HG02981 (cell line): ENCODE measurements at regions not wholly inside any gene's neighbourhood (a gene's known extent, or its start where the extent isn't known, plus 50 kb on each side); places are given as distances from the start of the nearest gene placed in this dataset.
"Not testable (repeated sequence)": the region's sequence is repeated elsewhere in the genome, so short reads cannot be mapped to it uniquely, and the experiment has no call there.

Experiments used
- ATAC-seq: cut with Tn5 transposase; IDR thresholded peaks from one replicate; pipeline ENCODE4 v1.9.1; 2021; ENCODE audit warnings: mild to moderate bottlenecking, moderate library complexity; ENCODE audit not compliant: unreplicated experiment

DNA sequence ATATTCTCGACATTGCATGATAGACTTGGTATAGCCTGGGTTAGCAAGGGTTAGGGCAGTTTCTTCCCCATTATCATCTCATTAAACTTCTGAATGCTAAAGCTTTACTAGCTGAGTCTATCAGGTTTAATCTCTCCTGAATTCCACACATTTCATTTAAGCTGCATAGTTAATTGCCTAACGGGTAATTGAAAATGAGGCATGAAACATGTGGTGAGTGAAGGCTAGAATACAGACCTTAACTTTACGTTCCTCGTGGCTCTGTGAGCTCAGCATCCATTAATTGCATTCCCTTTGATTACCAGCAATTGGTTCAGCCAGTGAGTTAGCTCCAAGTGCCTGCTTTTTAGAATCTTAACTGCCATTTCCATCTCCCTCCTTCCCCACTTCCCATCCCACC lies 126.5 kb upstream of the MEX3C start:
- no peak for ATAC-seq

DNA sequence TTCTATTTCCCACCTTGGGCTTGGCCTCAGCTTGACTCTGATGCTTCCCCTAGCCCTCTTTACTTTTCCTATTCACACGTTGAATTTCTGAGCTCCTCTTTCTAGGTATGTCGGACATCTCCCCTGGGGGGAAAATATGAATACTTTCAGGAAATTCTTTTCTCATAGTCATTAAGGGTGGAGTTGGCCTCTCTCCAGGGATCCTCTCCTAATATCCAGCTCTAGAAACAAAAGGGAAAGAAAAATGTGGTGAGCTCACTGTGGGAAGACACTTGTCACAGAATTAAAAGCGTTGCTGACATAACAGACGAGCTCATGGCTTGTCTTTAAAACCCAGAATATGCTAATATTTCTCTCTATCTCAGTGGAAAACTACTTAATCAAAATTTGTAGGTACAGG lies 132.7 kb upstream of the MEX3C start:
- no peak for ATAC-seq

DNA sequence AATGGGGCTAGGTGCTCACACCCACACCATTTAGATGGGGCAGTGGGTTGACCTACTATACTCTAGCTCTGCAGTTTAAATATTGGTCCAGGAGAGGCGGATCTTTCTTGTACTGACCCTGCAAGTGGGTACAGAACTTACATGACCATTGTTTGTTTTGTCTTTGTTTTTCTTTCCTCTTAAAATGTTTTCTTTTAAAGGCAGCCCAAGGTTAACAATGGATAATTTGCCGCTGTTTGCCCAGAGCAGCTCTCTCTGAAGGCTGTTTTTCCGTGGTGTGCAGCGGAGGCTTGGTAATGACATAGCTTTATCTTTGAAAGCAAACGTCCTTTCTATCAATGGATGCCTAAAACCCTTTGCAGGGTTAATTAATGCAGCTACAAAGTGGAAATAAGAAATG lies 133.3 kb upstream of the MEX3C start:
- no peak for ATAC-seq

DNA sequence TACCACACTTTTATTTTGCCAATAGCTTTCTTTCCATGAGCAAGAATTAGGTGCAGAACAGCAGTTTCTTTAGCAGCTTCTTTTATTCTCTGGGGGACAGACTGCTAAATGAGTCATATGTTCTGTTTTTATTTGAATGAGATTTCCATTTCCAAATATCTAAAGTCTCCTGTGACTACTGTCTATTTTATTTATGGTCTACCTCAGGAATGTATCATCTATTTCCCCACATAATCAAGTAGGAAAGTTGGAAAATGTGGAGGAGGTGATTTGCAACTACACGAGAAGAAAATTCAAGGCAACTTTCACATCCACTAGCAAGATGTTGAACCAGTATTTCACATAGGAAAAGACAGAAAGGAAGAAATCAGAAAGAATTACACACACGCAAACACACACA lies 139.9 kb upstream of the MEX3C start:
- ATAC-seq, result no peak

DNA sequence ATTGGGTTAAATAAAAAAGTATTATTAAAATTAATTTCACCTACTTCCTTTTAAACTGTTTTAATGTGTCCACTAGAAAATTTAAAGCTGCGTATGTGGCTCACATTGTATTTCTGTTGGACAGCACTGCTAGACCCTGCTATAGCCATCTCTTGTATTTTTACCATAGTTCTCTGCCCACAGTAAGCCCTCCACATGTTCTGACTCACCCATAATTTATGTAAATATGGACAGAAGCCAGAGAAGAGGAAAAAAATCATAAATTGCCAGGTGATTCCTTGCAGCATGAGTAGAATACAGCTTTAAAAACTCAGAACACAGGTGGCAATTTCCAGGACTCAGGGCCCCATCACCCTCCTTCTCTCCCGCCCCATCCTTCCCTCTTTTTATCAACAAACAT lies 142.4 kb upstream of the MEX3C start:
- ATAC-seq, result no peak

DNA sequence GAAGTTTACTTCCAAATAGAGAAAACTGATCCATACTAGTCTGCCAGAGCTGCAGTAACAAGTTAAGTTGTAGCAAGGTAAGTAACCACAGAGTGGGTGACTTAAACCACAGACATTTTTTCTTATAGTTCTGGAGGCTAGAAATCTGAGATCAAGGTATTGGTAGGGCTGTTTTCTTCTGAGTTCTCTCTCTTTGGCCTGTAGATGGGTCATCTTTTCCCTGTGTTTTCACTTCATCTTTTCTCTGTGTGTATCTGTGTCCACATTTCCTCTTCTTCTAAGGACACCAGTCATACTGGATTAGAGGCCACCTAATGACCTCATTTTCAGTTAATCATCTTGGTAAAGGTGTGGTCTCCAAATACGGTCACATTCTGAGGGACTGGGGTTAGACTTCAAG lies 142.9 kb upstream of the MEX3C start:
- no peak for ATAC-seq

DNA sequence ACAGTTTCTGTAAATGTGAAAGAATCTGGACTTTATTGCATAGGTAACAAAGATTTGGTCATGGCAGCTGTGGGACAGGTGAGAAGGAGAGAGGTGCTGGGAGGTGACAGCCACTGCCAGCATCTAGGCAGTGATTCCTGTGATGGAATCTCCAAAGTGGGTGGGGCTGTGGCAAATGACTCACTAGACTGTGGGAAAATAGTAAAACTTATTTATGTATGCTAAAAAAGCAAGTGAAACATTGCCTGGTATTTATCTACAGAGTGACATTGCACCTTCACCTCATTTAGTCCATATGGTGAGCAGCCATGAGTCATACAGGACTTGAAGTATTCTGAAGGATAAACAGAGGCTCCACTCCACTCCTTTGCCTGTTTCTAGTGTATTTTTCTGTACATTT lies 145.3 kb upstream of the MEX3C start:
- no peak for ATAC-seq

DNA sequence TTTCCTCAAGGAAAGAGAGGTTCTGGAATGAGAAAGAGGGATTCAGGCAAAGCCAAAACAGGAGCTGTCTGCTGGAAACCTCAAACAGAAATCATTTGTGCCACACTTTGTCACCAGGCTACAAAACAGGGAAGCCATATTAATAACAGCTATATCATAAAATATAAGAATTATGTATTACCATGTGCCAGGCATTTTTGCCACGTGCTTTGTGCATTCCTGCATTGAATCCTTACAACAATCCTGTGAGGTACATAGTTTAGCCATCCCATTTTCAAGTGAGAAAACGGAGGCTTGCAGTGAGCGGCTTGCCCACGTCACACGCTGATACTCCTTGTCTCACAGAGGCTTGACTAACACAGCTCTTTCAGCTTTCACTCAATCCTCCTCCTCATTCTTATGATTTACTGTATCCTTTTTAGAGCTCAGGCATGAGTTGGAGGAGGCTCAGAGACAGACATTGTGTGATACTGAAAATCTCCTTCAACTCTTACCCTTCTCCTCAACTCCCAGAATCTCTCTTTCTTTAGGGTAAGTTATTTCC lies 148.4 kb upstream of the MEX3C start:
- no peak for ATAC-seq

DNA sequence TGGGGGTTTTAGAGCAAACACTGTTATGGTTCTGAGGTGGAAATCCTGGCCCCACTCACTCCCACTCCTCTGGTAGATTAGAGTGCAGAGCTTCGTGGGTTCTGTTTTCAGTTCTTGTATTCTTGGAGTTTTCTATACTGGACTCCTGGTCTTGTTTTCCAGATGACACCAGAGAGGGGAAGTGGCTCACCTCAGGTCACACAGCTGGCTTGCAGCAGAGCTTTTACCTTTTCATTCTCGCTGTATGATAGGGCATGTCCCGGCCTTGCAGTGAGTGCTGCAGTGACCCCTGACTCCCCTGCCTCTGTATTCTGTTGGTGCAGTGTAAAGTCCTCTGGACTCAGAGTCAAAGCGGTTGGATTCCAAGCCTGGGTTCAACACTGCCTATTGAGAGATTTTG lies 148.9 kb upstream of the MEX3C start:
- ATAC-seq, result no peak

DNA sequence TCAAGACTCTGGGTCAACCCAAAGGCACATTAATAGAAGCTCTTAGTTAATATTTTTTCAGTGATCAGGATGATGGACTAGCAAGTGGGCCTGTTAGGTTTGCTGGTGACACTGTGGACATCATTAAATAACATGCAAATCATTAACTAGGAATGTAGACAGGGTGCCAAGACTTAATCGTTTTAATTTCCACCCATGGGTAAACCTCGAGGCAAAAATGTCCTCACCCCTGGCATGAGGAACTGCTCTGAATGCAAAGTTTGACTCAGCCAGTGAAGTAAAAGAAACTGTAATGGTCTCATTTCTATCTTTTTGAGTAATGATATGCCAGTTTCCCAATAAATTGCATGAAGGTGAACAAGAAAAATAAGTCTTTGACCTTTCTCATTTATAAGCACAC lies 152.6 kb upstream of the MEX3C start:
- ATAC-seq, result no peak

DNA sequence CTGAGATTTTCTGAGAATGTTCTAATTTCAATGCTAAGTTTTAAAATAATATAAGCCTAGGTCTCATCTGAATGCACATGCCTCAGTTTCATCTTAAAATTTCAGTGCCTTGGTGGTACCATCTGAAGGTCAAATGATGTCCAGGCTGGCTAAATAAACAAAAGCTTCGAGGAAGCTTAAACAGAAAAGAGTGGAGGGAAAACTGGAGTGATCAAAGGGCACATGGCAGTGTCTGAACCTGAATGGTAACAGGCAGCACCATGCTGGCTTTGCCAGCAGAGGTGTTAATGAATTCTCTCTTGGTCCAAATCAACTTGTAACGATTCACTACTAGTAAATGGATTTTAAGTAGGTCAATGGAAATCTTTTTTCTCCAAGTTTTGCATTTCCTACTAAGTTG lies 158.4 kb upstream of the MEX3C start:
- no peak for ATAC-seq

DNA sequence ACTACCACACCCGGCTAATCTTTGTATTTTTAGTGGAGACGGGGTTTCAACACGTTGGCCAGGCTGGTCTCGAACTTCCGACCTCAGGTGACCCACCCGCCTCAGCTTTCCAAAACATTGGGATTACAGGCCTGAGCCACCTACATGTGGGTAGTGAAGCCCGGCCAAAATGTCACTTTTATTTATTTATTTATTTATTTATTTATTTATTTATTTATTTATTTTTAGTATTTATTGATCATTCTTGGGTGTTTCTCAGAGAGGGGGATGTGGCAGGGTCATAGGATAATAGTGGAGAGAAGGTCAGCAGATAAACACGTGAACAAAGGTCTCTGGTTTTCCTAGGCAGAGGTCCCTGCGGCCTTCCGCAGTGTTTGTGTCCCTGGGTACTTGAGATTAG lies 162.8 kb upstream of the MEX3C start:
- not testable (repeated sequence) for ATAC-seq

DNA sequence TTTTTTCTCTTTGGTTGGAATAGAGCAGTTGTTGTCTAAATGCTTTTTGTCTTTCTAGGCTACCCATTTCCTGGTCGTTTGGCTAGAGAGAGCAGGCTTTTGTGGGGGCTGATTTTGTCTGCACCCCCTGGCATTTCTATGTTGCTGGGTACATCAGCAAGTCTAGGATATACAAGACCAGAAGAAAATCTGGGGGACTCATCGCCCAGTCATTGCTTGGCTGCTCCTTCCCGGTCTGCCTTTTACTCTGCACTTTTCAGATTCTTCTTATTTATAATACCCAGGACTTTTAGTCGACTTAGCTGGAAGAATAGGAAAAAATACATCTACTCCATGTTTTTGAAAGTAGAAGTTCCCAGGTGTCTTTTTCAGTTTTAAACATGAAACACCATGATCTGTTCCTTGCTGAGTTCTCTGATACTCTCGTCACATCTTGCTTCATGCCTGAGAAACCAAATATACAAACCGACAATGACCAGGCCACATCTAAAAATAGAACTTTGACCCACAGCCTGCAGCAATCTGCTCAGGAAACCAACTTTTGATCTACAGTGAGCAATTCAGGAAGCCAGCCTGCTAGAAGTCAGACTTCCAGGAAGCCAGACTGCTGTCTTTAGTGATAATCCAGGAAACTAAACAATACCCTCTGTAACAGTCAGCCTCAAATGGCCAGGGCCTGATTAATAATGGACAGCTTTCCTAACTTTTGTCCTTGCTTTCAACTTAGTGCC lies 163.8 kb upstream of the MEX3C start:
- peak; percentile 68 for ATAC-seq

DNA sequence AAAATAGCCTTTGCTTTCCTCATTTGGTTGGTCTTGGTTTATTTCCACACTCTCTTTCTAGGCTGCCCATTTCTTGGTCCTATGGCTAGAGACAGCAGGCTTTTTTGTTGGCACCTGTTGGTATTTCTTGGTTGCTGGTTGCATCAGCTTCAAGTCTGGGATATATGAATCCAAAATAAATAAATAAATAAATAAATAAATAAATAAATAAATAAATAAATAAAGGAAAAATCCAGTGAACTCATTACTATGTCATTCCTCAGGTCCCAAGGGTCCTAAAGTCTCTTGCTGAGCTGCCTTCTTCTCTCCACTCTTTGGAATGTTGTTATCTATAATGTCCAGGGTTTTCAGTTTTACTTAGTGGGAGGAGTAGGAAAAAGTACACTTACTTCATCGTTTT lies 165.9 kb upstream of the MEX3C start:
- ATAC-seq, result no peak

DNA sequence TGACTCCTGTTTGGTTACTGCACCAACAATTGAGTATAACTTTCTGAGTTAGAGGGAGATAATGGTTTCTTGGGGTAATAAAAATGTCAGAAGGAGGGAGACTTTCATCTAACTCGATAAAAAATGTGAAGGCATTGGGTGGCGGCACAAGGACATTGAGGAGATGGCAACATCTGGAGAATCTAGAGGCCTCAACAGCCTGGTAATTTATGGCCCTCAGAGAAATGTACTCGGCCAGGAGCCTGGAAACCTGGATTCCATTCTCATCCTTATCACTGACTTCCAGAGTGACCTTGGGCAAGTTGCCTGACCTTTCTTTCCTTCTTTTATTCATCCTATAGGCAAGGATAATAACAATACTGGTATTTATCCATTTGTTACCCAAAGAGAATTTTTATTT lies 173.5 kb upstream of the MEX3C start:
- ATAC-seq, result no peak

DNA sequence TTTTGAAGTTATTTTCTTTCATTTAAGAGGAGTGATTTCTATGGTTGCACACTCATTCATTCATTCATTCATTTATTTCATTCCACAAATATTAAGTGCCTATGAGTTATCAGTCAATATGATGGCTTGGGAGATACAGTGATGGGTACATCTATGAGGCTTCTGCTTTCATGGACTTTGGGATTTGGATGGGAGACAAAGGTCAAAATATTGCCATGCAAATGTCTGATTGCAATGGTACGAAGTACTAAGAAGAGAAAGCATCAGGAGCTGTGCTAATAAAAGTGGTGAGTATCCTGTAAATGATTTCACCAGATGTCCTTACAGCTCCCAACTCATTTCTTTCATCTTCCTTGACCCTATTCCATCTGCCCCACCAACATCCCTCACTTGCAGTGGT lies 174.4 kb upstream of the MEX3C start:
- ATAC-seq, result no peak

DNA sequence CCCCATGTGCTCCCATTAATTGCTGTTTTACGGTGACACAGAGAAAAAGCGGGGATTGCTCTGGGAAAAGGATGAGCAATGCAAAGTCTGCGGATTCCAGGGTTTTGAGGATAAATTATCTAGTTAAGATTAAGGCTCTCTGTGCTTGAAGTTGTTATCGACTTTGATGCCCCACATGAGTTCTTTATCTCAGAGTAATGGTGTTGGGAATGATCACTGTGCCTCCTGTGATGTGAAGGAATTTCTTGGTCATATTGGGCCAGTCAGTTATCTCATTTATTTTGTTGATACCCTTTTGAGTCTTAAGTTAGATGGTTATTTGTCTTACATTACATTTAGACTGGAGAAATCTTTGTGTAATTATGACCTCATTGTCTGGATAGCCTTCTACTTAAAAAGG lies 184.6 kb upstream of the MEX3C start:
- no peak for ATAC-seq

DNA sequence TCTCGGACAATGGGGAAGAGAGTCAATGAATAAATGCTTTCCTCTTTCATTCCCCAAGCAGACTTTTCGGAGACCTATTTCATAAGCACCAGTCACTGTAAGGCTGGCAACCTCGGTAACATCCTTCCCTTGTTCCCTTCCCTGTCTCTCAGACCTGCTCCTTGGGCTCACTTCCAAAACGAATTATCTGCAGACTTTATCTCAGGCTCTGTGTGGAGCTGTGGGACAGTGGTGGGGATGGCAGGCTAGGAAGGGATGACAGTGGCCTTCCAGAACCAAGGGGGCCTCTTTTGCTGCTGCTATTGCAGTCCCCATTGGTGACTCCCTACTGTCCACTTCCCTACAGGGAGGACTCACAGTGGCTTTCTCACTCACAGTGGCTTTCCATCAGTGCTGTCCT lies 185.6 kb upstream of the MEX3C start:
- no peak for ATAC-seq

DNA sequence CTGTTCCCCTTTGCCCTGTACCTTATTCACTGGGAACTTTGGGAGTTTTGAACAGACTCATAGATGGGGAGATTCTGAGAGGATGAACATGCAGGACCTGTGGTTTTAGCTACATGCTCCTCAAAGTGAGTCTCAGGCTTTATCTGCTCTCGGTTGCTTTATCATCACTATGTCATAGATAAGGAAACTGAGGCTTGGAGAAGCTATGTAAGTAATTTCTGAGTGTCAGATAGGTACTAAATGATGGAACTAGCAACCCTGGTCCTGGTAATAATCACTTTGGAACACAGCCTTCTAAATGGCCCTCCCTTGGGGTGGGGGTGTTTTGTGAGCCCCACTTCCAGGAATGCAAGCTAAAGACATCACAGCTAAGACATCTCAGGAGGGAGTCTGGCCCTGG lies 186.2 kb upstream of the MEX3C start:
- ATAC-seq, result no peak

DNA sequence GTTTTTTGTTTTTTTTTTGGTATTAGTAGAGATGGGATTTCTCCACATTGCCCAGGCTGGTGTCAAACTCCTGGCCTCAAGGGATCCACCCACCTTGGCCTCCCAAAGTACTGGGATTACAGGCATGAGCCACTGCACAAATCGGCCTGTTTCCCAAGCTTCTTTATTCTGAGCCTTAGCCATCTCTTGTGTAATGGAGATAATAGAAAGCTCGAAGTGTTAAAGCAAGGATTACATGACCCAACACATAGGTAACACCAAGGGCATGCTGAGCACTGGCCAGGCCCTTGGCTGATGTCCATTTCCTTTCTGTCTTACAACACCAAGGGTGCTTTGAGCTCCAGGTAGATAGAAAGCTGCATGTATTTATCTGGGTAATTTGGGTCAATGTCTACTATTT lies 187.8 kb upstream of the MEX3C start:
- ATAC-seq, result no peak

DNA sequence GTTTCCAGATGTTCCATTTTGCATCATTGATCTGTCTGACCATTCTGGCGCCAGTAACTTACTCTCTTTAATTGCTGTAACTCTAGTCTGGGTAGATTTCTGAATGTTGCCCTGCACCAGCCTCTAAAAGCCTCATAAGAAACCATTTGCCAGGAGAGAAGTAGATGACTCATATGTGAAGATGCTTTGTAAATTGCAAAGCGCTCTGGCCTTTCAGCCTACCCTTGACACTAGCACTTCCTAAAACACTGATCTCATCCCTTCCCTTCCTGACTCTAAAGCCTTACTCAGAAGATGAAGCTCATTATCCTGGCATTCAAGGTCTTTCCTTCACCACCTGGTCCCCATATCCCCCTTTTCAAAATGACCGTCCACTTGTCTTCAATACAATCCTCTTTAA lies 193.2 kb upstream of the MEX3C start:
- no peak for ATAC-seq

DNA sequence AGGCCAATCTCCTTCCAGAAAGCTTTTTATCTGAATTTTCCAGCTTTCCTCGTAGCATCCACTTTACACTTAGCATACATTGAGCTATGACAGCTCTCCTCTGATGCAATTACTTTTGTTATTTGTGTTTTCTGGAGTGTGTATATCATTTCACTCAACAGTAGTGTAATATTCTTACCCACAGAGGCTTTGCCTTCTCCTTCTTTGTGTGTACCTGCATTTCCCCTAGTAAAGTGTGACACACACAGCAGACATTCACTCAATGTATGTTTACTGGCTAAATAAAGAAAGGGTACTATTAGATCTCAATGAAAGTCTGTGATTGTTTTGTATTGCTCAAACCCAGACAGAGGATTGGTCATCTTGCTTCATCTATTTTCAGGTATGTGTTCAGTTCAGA lies 193.7 kb upstream of the MEX3C start:
- no peak for ATAC-seq

DNA sequence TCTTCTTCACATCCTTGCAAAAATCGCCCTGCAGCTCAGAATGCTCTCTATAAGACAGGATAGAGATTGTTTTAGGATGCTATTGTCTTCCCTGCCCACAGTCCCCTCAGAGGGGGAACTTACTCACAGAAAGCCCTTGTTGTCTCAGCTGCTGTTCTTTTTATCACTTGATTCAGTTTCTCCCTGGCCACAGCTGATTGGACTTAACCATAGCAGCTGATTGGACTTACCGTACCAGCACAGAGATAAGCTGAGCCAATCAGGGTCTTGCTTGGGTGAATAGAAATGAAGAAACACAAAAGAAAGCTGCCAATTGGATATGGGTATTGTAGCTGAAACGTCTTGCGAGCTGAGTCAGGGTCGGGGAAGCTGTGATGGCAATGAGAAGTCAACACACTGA lies 194.2 kb upstream of the MEX3C start:
- no peak for ATAC-seq
